ENCODE measurements at regions not wholly inside any gene's neighbourhood (a gene's known extent, or its start where the extent isn't known, plus 50 kb on each side); places are given as distances from the start of the nearest gene placed in this dataset.

GRCh38 chr6:156406688-156407087 lies 370.5 kb upstream of the ARID1B start:
- Histone ChIP-seq H3K4me1 (ENCODE audit: control insufficient read depth, insufficient read depth, low read length) (no peaks in the 10 kb centered on the region), H3K27ac (ENCODE audit: low read depth, low read length) (no peak overlapping the region), H3K27me3 (ENCODE audit: control insufficient read depth, insufficient read depth, low read length) (no peaks in the 10 kb centered on the region), H3K36me3 (ENCODE audit: control insufficient read depth, insufficient read depth, low read length) (no peaks in the 10 kb centered on the region), H3K9me3 (ENCODE audit: control insufficient read depth, insufficient read depth, low read length) (peaks cover 3% of the 10 kb centered on the region), H3K4me3 (ENCODE audit: low read depth, low read length) (no peak overlapping the region)
- no CpG with 5 or more reads among the region's 2 CpGs for WGBS (ENCODE audit: insufficient coverage)
- DNase-seq (ENCODE audit: low read depth in 4 of 6, low spot score in 6 of 6), result no peak

- H3K27ac ChIP-seq (ENCODE audit: low read depth, low read length), result no peak overlapping the region
- H3K4me3 ChIP-seq (ENCODE audit: low read depth, low read length), result no peak overlapping the region
- WGBS (ENCODE audit: insufficient coverage), result 50% methylated on average over 1 of the region's 3 CpGs
- no peaks in the 10 kb centered on the region for H3K36me3 ChIP-seq (ENCODE audit: control insufficient read depth, insufficient read depth, low read length)
- DNase-seq (ENCODE audit: low read depth in 4 of 6, low spot score in 6 of 6), result no peak
- no peaks in the 10 kb centered on the region for H3K9me3 ChIP-seq (ENCODE audit: control insufficient read depth, insufficient read depth, low read length)
- no peaks in the 10 kb centered on the region for H3K4me1 ChIP-seq (ENCODE audit: control insufficient read depth, insufficient read depth, low read length)
- H3K27me3 ChIP-seq (ENCODE audit: control insufficient read depth, insufficient read depth, low read length), result no peaks in the 10 kb centered on the region
Measured at GRCh38 chr6:156406099-156406498, 371.1 kb upstream of the ARID1B start.

DNA sequence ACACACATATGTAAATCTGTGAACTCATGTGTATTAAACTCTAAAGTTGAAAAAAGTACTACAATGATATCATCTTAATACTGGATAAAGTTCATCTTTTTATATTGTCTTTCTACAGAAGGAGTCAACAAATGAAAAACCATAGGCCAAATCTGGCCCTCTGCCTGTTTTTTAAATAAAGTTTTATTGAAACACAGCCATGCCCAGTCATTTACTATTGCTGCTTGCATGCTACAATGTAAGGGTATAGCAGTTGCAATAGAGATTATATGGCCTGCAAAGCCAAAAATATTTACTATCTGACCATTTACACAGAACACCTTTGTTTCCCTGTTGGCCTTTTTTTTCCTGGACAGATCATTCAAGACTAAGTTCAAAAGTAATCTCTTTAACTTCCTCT lies 374.6 kb upstream of the ARID1B start:
- no peaks in the 10 kb centered on the region for H3K4me1 ChIP-seq (ENCODE audit: control insufficient read depth, insufficient read depth, low read length)
- no peaks in the 10 kb centered on the region for H3K36me3 ChIP-seq (ENCODE audit: control insufficient read depth, insufficient read depth, low read length)
- no peaks in the 10 kb centered on the region for H3K9me3 ChIP-seq (ENCODE audit: control insufficient read depth, insufficient read depth, low read length)
- no peak for DNase-seq (ENCODE audit: low read depth in 4 of 6, low spot score in 6 of 6)
- H3K4me3 ChIP-seq (ENCODE audit: low read depth, low read length), result no peak overlapping the region
- H3K27me3 ChIP-seq (ENCODE audit: control insufficient read depth, insufficient read depth, low read length), result no peaks in the 10 kb centered on the region
- H3K27ac ChIP-seq (ENCODE audit: low read depth, low read length), result no peak overlapping the region

- no CpG with 5 or more reads among the region's 1 CpG for WGBS (ENCODE audit: insufficient coverage)
- Histone ChIP-seq H3K4me3 (ENCODE audit: low read depth, low read length) (no peak overlapping the region), H3K4me1 (ENCODE audit: control insufficient read depth, insufficient read depth, low read length) (peaks cover under 1% of the 10 kb centered on the region), H3K27ac (ENCODE audit: low read depth, low read length) (no peak overlapping the region), H3K27me3 (ENCODE audit: control insufficient read depth, insufficient read depth, low read length) (peaks cover 2% of the 10 kb centered on the region), H3K9me3 (ENCODE audit: control insufficient read depth, insufficient read depth, low read length) (no peaks in the 10 kb centered on the region), H3K36me3 (ENCODE audit: control insufficient read depth, insufficient read depth, low read length) (no peaks in the 10 kb centered on the region)
- no peak for DNase-seq (ENCODE audit: low read depth in 4 of 6, low spot score in 6 of 6)
Measured at GRCh38 chr6:156402227-156402626, 375.0 kb upstream of the ARID1B start.

DNA sequence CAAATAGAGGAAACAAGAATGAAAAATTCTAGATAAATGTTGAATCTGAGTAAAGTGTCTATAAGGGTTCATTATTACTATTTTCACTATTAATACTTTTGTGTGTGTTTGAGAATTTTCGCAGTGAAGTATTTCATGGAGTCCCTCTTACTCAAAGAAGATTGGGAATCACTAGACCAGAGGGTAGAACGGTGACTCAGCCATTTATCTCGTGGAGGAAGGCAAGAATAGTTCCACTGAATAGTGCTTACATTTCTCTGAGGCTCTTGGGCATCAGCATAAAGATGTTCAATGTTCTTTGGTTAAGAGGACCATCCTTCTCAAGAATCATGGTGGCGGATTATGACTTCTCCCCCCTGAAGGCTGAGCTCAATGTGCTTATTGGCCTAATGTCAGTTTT lies 376.7 kb upstream of the ARID1B start:
- H3K27ac ChIP-seq (ENCODE audit: low read depth, low read length), result no peak overlapping the region
- WGBS (ENCODE audit: insufficient coverage), result 60% methylated on average over 2 of the region's 4 CpGs

GRCh38 chr6:156398966-156399365 lies 378.2 kb upstream of the ARID1B start:
- Histone ChIP-seq H3K27me3 (ENCODE audit: control insufficient read depth, insufficient read depth, low read length) (peaks cover 9% of the 10 kb centered on the region), H3K4me1 (ENCODE audit: control insufficient read depth, insufficient read depth, low read length) (peaks cover 7% of the 10 kb centered on the region), H3K36me3 (ENCODE audit: control insufficient read depth, insufficient read depth, low read length) (no peaks in the 10 kb centered on the region), H3K4me3 (ENCODE audit: low read depth, low read length) (no peak overlapping the region), H3K27ac (ENCODE audit: low read depth, low read length) (no peak overlapping the region), H3K9me3 (ENCODE audit: control insufficient read depth, insufficient read depth, low read length) (no peaks in the 10 kb centered on the region)
- WGBS (ENCODE audit: insufficient coverage), result no CpG with 5 or more reads among the region's 2 CpGs
- DNase-seq (ENCODE audit: low read depth in 4 of 6, low spot score in 6 of 6), result peak in 1 of 6 donors; percentile 65

More for the DNA sequence above, 376.7 kb upstream of the ARID1B start:
- H3K27me3 ChIP-seq (ENCODE audit: control insufficient read depth, insufficient read depth, low read length), result peaks cover 9% of the 10 kb centered on the region
- DNase-seq (ENCODE audit: low read depth in 4 of 6, low spot score in 6 of 6), result no peak
- H3K4me1 ChIP-seq (ENCODE audit: control insufficient read depth, insufficient read depth, low read length), result peaks cover 7% of the 10 kb centered on the region
- H3K9me3 ChIP-seq (ENCODE audit: control insufficient read depth, insufficient read depth, low read length), result no peaks in the 10 kb centered on the region
- no peak overlapping the region for H3K4me3 ChIP-seq (ENCODE audit: low read depth, low read length)
- no peaks in the 10 kb centered on the region for H3K36me3 ChIP-seq (ENCODE audit: control insufficient read depth, insufficient read depth, low read length)

- Histone ChIP-seq H3K27ac (ENCODE audit: low read depth, low read length) (no peak overlapping the region), H3K36me3 (ENCODE audit: control insufficient read depth, insufficient read depth, low read length) (no peaks in the 10 kb centered on the region), H3K9me3 (ENCODE audit: control insufficient read depth, insufficient read depth, low read length) (no peaks in the 10 kb centered on the region), H3K4me1 (ENCODE audit: control insufficient read depth, insufficient read depth, low read length) (peaks cover 7% of the 10 kb centered on the region), H3K27me3 (ENCODE audit: control insufficient read depth, insufficient read depth, low read length) (peaks cover 9% of the 10 kb centered on the region), H3K4me3 (ENCODE audit: low read depth, low read length) (no peak overlapping the region)
- no peak for DNase-seq (ENCODE audit: low read depth in 4 of 6, low spot score in 6 of 6)
- no CpG with 5 or more reads among the region's 5 CpGs for WGBS (ENCODE audit: insufficient coverage)
Measured at GRCh38 chr6:156398371-156398770, 378.8 kb upstream of the ARID1B start.

- 33% methylated on average over 35 of the region's 45 CpGs for WGBS (ENCODE audit: insufficient coverage)
- peak in 1 of 6 donors; percentile 29 for DNase-seq (ENCODE audit: low read depth in 4 of 6, low spot score in 6 of 6)
- Histone ChIP-seq H3K27ac (ENCODE audit: low read depth, low read length) (no peak overlapping the region), H3K4me1 (ENCODE audit: control insufficient read depth, insufficient read depth, low read length) (peaks cover 7% of the 10 kb centered on the region), H3K9me3 (ENCODE audit: control insufficient read depth, insufficient read depth, low read length) (no peaks in the 10 kb centered on the region), H3K4me3 (ENCODE audit: low read depth, low read length) (no peak overlapping the region), H3K36me3 (ENCODE audit: control insufficient read depth, insufficient read depth, low read length) (no peaks in the 10 kb centered on the region), H3K27me3 (ENCODE audit: control insufficient read depth, insufficient read depth, low read length) (peaks cover 9% of the 10 kb centered on the region)
Measured at GRCh38 chr6:156396791-156397418, 380.3 kb upstream of the ARID1B start.

- Histone ChIP-seq H3K4me3 (ENCODE audit: low read depth, low read length) (no peak overlapping the region), H3K9me3 (ENCODE audit: control insufficient read depth, insufficient read depth, low read length) (no peaks in the 10 kb centered on the region), H3K27me3 (ENCODE audit: control insufficient read depth, insufficient read depth, low read length) (peaks cover 9% of the 10 kb centered on the region), H3K36me3 (ENCODE audit: control insufficient read depth, insufficient read depth, low read length) (no peaks in the 10 kb centered on the region), H3K27ac (ENCODE audit: low read depth, low read length) (no peak overlapping the region), H3K4me1 (ENCODE audit: control insufficient read depth, insufficient read depth, low read length) (peaks cover 7% of the 10 kb centered on the region)
- WGBS (ENCODE audit: insufficient coverage), result 80% methylated on average over 9 of the region's 11 CpGs
- no peak for DNase-seq (ENCODE audit: low read depth in 4 of 6, low spot score in 6 of 6)
Measured at GRCh38 chr6:156396068-156396771, 381.0 kb upstream of the ARID1B start.

- no peak for DNase-seq (ENCODE audit: low read depth in 4 of 6, low spot score in 6 of 6)
- H3K9me3 ChIP-seq (ENCODE audit: control insufficient read depth, insufficient read depth, low read length), result no peaks in the 10 kb centered on the region
- no CpG with 5 or more reads among the region's 6 CpGs for WGBS (ENCODE audit: insufficient coverage)
Measured at GRCh38 chr6:156395276-156395675, 381.9 kb upstream of the ARID1B start.

More at GRCh38 chr6:156395276-156395675, 381.9 kb upstream of the ARID1B start:
- H3K36me3 ChIP-seq (ENCODE audit: control insufficient read depth, insufficient read depth, low read length), result no peaks in the 10 kb centered on the region
- no peak overlapping the region for H3K4me3 ChIP-seq (ENCODE audit: low read depth, low read length)
- H3K4me1 ChIP-seq (ENCODE audit: control insufficient read depth, insufficient read depth, low read length), result peaks cover 7% of the 10 kb centered on the region
- H3K27me3 ChIP-seq (ENCODE audit: control insufficient read depth, insufficient read depth, low read length), result peaks cover 9% of the 10 kb centered on the region
- H3K27ac ChIP-seq (ENCODE audit: low read depth, low read length), result no peak overlapping the region
